Right ventricle myocardium inferior (tissue), 1 donor: ENCODE measurements at regions not wholly inside any gene's neighbourhood (a gene's known extent, or its start where the extent isn't known, plus 50 kb on each side); places are given as distances from the start of the nearest gene placed in this dataset.

ENCODE experiments used
- ATAC-seq: fragments of 200-7000 bp; cut with Tn5 transposase; one replicate; pipeline ENCODE4 v1.9.1; 2020; ENCODE audit warnings: mild to moderate bottlenecking, moderate library complexity
- DNase-seq: peaks from one replicate; pipeline ENCODE4 v3.0.0; 2021; ENCODE audit errors: missing footprints
- intact Hi-C: fragments of 100-400 bp; cut with DNase I; formaldehyde crosslinking; loops from one replicate; pipeline ENCODE4 v1.11.0; 2022
- donor health status: DM: no; HTN: yes; CAD: no; lungs with severe emphysema.

- no peak for DNase-seq
- intact Hi-C loops = loop anchor here (5.0 kb wide), 2 partner anchors 52 to 53 kb away; no protein-coding TSS in a partner anchor
- ATAC-seq = no peak
Observed at GRCh38 chr1:244919320-244920282, 55.3 kb upstream of the HNRNPU start.

GRCh38 chr1:244918421-244919319, 54.3 kb upstream of the HNRNPU start:
- no peak for DNase-seq
- intact Hi-C loops = loop anchor here (5.0 kb wide), 2 partner anchors 51 to 54 kb away; no protein-coding TSS in a partner anchor
- ATAC-seq = peak; percentile 92

- intact Hi-C loops = loop anchor here (5.0 kb wide), 2 partner anchors 50 to 55 kb away; no protein-coding TSS in a partner anchor
- no peak for ATAC-seq
- no peak for DNase-seq
Observed at GRCh38 chr1:244917073-244917670, 52.8 kb upstream of the HNRNPU start.

GRCh38 chr1:244915736-244916135, 51.4 kb upstream of the HNRNPU start:
- intact Hi-C loops = loop anchor here (5.0 kb wide), 2 partner anchors 48 to 57 kb away; no protein-coding TSS in a partner anchor
- DNase-seq = no peak

GRCh38 chr1:244914761-244915160, 50.4 kb upstream of the HNRNPU start:
- no peak for ATAC-seq
- intact Hi-C loops = loop anchor here (5.0 kb wide), 2 partner anchors 47 to 58 kb away; no protein-coding TSS in a partner anchor

More at GRCh38 chr1:244915736-244916135, 51.4 kb upstream of the HNRNPU start:
- ATAC-seq = no peak

More at GRCh38 chr1:244914761-244915160, 50.4 kb upstream of the HNRNPU start:
- no peak for DNase-seq
